ENCODE measurements at regions not wholly inside any gene's neighbourhood (a gene's known extent, or its start where the extent isn't known, plus 50 kb on each side); places are given as distances from the start of the nearest gene placed in this dataset.

DNA sequence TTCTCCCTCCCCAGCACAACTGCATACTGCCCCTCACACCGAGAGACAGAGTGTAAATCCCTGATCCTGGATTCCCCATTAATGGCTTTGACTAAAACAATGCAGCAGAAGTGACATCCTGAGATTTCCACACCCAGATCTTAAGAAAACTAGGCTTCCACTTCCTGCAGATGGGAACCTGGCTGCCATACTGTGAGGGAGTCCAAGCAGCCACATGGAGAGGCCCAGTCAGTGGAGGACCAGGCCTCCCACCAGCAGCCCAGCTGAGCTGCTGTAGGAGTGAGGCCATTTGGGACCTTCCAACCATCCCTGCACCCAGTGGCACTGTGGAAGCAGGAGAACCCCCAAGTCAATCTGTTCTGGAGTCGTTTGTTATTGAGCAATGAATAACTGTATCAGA lies 120.6 kb downstream of the CRYAA start:
- TF ChIP-seq, protein P1, sequence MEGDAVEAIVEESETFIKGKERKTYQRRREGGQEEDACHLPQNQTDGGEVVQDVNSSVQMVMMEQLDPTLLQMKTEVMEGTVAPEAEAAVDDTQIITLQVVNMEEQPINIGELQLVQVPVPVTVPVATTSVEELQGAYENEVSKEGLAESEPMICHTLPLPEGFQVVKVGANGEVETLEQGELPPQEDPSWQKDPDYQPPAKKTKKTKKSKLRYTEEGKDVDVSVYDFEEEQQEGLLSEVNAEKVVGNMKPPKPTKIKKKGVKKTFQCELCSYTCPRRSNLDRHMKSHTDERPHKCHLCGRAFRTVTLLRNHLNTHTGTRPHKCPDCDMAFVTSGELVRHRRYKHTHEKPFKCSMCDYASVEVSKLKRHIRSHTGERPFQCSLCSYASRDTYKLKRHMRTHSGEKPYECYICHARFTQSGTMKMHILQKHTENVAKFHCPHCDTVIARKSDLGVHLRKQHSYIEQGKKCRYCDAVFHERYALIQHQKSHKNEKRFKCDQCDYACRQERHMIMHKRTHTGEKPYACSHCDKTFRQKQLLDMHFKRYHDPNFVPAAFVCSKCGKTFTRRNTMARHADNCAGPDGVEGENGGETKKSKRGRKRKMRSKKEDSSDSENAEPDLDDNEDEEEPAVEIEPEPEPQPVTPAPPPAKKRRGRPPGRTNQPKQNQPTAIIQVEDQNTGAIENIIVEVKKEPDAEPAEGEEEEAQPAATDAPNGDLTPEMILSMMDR (IDR thresholded peaks at IDR 0.05): no peak
- no peak for TF ChIP-seq POLR2A (IDR thresholded peaks at IDR 0.05)
